ENCODE measurements at regions not wholly inside any gene's neighbourhood (a gene's known extent, or its start where the extent isn't known, plus 50 kb on each side); places are given as distances from the start of the nearest gene placed in this dataset.

DNA sequence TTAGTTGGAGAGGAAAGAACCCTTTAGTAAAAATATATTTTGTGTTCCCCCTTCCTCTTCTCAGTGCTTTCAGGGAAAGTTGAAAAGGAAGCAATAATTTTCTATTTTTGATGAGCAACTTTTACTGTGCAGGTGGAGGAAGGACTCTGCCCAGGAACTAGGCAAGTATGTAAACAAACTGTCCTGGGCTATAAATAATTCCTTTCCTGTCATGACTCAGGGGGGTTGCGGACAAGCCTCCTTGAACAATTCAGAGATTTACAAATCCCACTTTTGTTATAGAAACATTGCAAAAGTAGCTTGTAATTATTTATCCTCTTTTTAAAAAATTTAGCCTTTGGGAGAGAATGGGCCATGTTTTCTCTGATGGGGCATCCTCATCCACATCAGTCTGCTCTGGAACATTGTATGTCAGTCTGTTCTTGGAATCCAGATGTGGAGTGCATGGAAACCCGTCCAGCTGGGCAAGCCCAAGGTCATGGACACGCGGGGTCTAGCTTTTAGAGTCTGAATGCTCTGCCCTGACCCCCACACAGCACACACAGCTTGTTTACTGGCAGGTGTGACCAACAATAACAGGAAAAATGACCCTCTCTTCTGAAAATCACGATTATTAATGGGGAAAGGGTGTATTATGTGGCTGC, 127.6 kb downstream of the GADD45G start (continued):
- TF ChIP-seq, protein P1, sequence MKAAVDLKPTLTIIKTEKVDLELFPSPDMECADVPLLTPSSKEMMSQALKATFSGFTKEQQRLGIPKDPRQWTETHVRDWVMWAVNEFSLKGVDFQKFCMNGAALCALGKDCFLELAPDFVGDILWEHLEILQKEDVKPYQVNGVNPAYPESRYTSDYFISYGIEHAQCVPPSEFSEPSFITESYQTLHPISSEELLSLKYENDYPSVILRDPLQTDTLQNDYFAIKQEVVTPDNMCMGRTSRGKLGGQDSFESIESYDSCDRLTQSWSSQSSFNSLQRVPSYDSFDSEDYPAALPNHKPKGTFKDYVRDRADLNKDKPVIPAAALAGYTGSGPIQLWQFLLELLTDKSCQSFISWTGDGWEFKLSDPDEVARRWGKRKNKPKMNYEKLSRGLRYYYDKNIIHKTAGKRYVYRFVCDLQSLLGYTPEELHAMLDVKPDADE (IDR thresholded peaks at IDR 0.05): no peak
- TF ChIP-seq POLR2AphosphoS5 (IDR thresholded peaks at IDR 0.05; ENCODE audit: low read depth) (no peak), EZH2 (IDR thresholded peaks at IDR 0.05; ENCODE audit: low read depth, unreplicated experiment) (no peak)

- no peak overlapping the region for H3K4me2 ChIP-seq
- H2AFZ ChIP-seq: no peak overlapping the region
- no peaks in the 10 kb centered on the region for H3K36me3 Mint-ChIP-seq (ENCODE audit: low read depth)
- no peaks in the 10 kb centered on the region for H3K79me2 ChIP-seq (replicated peaks; ENCODE audit: insufficient read depth)
- no peak for ATAC-seq
- H3K4me1 Mint-ChIP-seq: peaks cover 3% of the 10 kb centered on the region; the same call in 1 of the 3 replicates
- H4K20me1 ChIP-seq (replicated peaks; ENCODE audit: insufficient read depth): no peaks in the 10 kb centered on the region
- no peak overlapping the region for H3K4me3 Mint-ChIP-seq
- no peaks in the 10 kb centered on the region for H3K27me3 Mint-ChIP-seq (ENCODE audit: insufficient read depth, low read depth, poor library complexity)
- H3K4me3 ChIP-seq: no peak overlapping the region
- H3K27me3 ChIP-seq (ENCODE audit: insufficient read depth): no peaks in the 10 kb centered on the region
- no peak overlapping the region for H3K27ac ChIP-seq (ENCODE audit: low read depth)
- no peaks in the 10 kb centered on the region for H3K4me1 ChIP-seq (ENCODE audit: insufficient read depth)
- TF ChIP-seq, protein P2, sequence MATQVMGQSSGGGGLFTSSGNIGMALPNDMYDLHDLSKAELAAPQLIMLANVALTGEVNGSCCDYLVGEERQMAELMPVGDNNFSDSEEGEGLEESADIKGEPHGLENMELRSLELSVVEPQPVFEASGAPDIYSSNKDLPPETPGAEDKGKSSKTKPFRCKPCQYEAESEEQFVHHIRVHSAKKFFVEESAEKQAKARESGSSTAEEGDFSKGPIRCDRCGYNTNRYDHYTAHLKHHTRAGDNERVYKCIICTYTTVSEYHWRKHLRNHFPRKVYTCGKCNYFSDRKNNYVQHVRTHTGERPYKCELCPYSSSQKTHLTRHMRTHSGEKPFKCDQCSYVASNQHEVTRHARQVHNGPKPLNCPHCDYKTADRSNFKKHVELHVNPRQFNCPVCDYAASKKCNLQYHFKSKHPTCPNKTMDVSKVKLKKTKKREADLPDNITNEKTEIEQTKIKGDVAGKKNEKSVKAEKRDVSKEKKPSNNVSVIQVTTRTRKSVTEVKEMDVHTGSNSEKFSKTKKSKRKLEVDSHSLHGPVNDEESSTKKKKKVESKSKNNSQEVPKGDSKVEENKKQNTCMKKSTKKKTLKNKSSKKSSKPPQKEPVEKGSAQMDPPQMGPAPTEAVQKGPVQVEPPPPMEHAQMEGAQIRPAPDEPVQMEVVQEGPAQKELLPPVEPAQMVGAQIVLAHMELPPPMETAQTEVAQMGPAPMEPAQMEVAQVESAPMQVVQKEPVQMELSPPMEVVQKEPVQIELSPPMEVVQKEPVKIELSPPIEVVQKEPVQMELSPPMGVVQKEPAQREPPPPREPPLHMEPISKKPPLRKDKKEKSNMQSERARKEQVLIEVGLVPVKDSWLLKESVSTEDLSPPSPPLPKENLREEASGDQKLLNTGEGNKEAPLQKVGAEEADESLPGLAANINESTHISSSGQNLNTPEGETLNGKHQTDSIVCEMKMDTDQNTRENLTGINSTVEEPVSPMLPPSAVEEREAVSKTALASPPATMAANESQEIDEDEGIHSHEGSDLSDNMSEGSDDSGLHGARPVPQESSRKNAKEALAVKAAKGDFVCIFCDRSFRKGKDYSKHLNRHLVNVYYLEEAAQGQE (IDR thresholded peaks at IDR 0.05; ENCODE audit: unreplicated experiment): no peak
- TF ChIP-seq CREB1 (CRISPR knock-in tag; IDR thresholded peaks at IDR 0.05; ENCODE audit: low read depth) (no peak), JUNB (IDR thresholded peaks at IDR 0.05; ENCODE audit: unreplicated experiment) (no peak)
- DNase-seq (ENCODE audit: low spot score): no peak
- H3F3A ChIP-seq (replicated peaks; ENCODE audit: low read depth): no peaks in the 10 kb centered on the region
- H3K27ac Mint-ChIP-seq: no peak overlapping the region
- no peaks in the 10 kb centered on the region for H3K36me3 ChIP-seq (ENCODE audit: insufficient read depth)
- no peaks in the 10 kb centered on the region for H3K9me3 Mint-ChIP-seq
- no peaks in the 10 kb centered on the region for H3K9me2 ChIP-seq (ENCODE audit: insufficient read depth)
Observed at GRCh38 chr9:89732939-89733324, 128.1 kb downstream of the GADD45G start.

GRCh38 chr9:89734600-89735041, 129.8 kb downstream of the GADD45G start:
- no peak for DNase-seq (ENCODE audit: low spot score)
- H3K27ac Mint-ChIP-seq: no peak overlapping the region
- H3K27me3 ChIP-seq (ENCODE audit: insufficient read depth): no peaks in the 10 kb centered on the region
- peaks cover 11% of the 10 kb centered on the region; the same call in 2 of the 3 replicates for H3K4me1 Mint-ChIP-seq
- H3K9me2 ChIP-seq (ENCODE audit: insufficient read depth): no peaks in the 10 kb centered on the region
- no peaks in the 10 kb centered on the region for H3K79me2 ChIP-seq (replicated peaks; ENCODE audit: insufficient read depth)
- no peak overlapping the region for H3K27ac ChIP-seq (ENCODE audit: low read depth)
- no peaks in the 10 kb centered on the region for H3K27me3 Mint-ChIP-seq (ENCODE audit: insufficient read depth, low read depth, poor library complexity)
- H4K20me1 ChIP-seq (replicated peaks; ENCODE audit: insufficient read depth): no peaks in the 10 kb centered on the region
- H3K36me3 ChIP-seq (ENCODE audit: insufficient read depth): no peaks in the 10 kb centered on the region
- no peak for ATAC-seq
- H2AFZ ChIP-seq: no peak overlapping the region
- H3F3A ChIP-seq (replicated peaks; ENCODE audit: low read depth): no peaks in the 10 kb centered on the region
- no peaks in the 10 kb centered on the region for H3K9me3 Mint-ChIP-seq
- no peak overlapping the region for H3K4me3 ChIP-seq
- TF ChIP-seq STAT1 (IDR thresholded peaks at IDR 0.05; ENCODE audit: unreplicated experiment): no peak
- H3K4me2 ChIP-seq: no peak overlapping the region
- H3K4me1 ChIP-seq (ENCODE audit: insufficient read depth): no peaks in the 10 kb centered on the region
- H3K4me3 Mint-ChIP-seq: no peak overlapping the region
- H3K36me3 Mint-ChIP-seq (ENCODE audit: low read depth): no peaks in the 10 kb centered on the region

Measured in GM23338 (cell line).